ENCODE measurements at regions not wholly inside any gene's neighbourhood (a gene's known extent, or its start where the extent isn't known, plus 50 kb on each side); places are given as distances from the start of the nearest gene placed in this dataset.

- Histone ChIP-seq H3K9me3 (peaks cover 6% of the 10 kb centered on the region; the same call in 1 of the 3 replicates), H3K4me3 (no peak overlapping the region), H3K4me2 (no peak overlapping the region), H3K27ac (no peak overlapping the region), H3K4me1 (no peaks in the 10 kb centered on the region)
- no peak for DNase-seq (ENCODE audit: low read depth in 1 of 2, low spot score in 1 of 2)
- no peak for ATAC-seq
- no peak for FAIRE-seq
- 5% methylated on average over 2 of the region's 2 CpGs for WGBS (ENCODE audit: missing lambda C conversion rate)
- no peak for TF ChIP-seq ESRRA (IDR thresholded peaks at IDR 0.05; ENCODE audit: borderline replicate concordance, low read length)
- TF ChIP-seq USF2 (IDR thresholded peaks at IDR 0.05) = no peak
- TF ChIP-seq EHMT2 (IDR thresholded peaks at IDR 0.05; ENCODE audit: low read depth) = no peak
- TF ChIP-seq CHD4 (IDR thresholded peaks at IDR 0.05; ENCODE audit: borderline replicate concordance) = no peak
- TF ChIP-seq HDAC2 (IDR thresholded peaks at IDR 0.05) = no peak
- no peak for TF ChIP-seq EHF (CRISPR knock-in tag; IDR thresholded peaks at IDR 0.05)
- TF ChIP-seq NFE2L2 (conservative IDR thresholded peaks at IDR 0.05; ENCODE audit: low read length) = no peak
- TF ChIP-seq, protein P1, sequence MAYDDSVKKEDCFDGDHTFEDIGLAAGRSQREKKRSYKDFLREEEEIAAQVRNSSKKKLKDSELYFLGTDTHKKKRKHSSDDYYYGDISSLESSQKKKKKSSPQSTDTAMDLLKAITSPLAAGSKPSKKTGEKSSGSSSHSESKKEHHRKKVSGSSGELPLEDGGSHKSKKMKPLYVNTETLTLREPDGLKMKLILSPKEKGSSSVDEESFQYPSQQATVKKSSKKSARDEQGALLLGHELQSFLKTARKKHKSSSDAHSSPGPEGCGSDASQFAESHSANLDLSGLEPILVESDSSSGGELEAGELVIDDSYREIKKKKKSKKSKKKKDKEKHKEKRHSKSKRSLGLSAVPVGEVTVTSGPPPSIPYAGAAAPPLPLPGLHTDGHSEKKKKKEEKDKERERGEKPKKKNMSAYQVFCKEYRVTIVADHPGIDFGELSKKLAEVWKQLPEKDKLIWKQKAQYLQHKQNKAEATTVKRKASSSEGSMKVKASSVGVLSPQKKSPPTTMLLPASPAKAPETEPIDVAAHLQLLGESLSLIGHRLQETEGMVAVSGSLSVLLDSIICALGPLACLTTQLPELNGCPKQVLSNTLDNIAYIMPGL (CRISPR knock-in tag; IDR thresholded peaks at IDR 0.05; ENCODE audit: borderline replicate concordance) = no peak
- TF ChIP-seq CBX2 (IDR thresholded peaks at IDR 0.05; ENCODE audit: borderline replicate concordance, low read depth) = no peak
- no peak for TF ChIP-seq HES2 (IDR thresholded peaks at IDR 0.05)
- no peak for TF ChIP-seq ZC3H11A (IDR thresholded peaks at IDR 0.05)
- TF ChIP-seq, protein P2, sequence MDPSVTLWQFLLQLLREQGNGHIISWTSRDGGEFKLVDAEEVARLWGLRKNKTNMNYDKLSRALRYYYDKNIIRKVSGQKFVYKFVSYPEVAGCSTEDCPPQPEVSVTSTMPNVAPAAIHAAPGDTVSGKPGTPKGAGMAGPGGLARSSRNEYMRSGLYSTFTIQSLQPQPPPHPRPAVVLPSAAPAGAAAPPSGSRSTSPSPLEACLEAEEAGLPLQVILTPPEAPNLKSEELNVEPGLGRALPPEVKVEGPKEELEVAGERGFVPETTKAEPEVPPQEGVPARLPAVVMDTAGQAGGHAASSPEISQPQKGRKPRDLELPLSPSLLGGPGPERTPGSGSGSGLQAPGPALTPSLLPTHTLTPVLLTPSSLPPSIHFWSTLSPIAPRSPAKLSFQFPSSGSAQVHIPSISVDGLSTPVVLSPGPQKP (IDR thresholded peaks at IDR 0.05; ENCODE audit: low read depth, low read length) = no peak
- TF ChIP-seq, protein P3, sequence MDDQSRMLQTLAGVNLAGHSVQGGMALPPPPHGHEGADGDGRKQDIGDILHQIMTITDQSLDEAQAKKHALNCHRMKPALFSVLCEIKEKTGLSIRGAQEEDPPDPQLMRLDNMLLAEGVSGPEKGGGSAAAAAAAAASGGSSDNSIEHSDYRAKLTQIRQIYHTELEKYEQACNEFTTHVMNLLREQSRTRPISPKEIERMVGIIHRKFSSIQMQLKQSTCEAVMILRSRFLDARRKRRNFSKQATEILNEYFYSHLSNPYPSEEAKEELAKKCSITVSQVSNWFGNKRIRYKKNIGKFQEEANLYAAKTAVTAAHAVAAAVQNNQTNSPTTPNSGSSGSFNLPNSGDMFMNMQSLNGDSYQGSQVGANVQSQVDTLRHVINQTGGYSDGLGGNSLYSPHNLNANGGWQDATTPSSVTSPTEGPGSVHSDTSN (IDR thresholded peaks at IDR 0.05) = no peak
- no peak for TF ChIP-seq TFCP2L1 (CRISPR knock-in tag; IDR thresholded peaks at IDR 0.05)
- no peak for TF ChIP-seq NPAS2 (CRISPR knock-in tag; IDR thresholded peaks at IDR 0.05; ENCODE audit: borderline replicate concordance)
- TF ChIP-seq NR3C1 (IDR thresholded peaks at IDR 0.05) = no peak
- TF ChIP-seq ZFP36 (IDR thresholded peaks at IDR 0.05; ENCODE audit: borderline replicate concordance, partially characterized antibody) = no peak
- TF ChIP-seq FOSB (CRISPR knock-in tag; IDR thresholded peaks at IDR 0.05) = no peak
- TF ChIP-seq KDM1A (IDR thresholded peaks at IDR 0.05; ENCODE audit: low read depth) = no peak
- CTCF ChIA-PET = no interaction called here
- POLR2A ChIA-PET = no interaction called here
Observed at GRCh38 chr2:123769001-123769400, 256.1 kb upstream of the CNTNAP5 start.

- TF ChIP-seq REST (IDR thresholded peaks at IDR 0.05) (no peak), FOSL2 (IDR thresholded peaks at IDR 0.05) (no peak), FOSL2 (CRISPR knock-in tag; IDR thresholded peaks at IDR 0.05) (no peak), ZFP36 (IDR thresholded peaks at IDR 0.05; ENCODE audit: borderline replicate concordance, partially characterized antibody) (no peak), MAX (IDR thresholded peaks at IDR 0.05) (no peak)
- ATAC-seq (no peak), FAIRE-seq (no peak), DNase-seq (ENCODE audit: low read depth in 1 of 2, low spot score in 1 of 2) (no peak)
- no peak overlapping the region for H3K4me3 ChIP-seq
- ChIA-PET CTCF (interaction anchor here (0.5 kb wide), 1 partner anchor 7 kb away, joined by 4 read pairs; no protein-coding TSS in a partner anchor), POLR2A (no interaction called here)
- no peaks in the 10 kb centered on the region for H3K4me1 ChIP-seq
- WGBS (ENCODE audit: missing lambda C conversion rate) = 6% methylated on average over 1 of the region's 1 CpG
- H3K27ac ChIP-seq = no peak overlapping the region
- H3K4me2 ChIP-seq = no peak overlapping the region
- peaks cover 6% of the 10 kb centered on the region; the same call in 1 of the 3 replicates for H3K9me3 ChIP-seq
Observed at GRCh38 chr2:123770996-123771720, 253.9 kb upstream of the CNTNAP5 start.
